GM18517 (cell line): ENCODE measurements at regions not wholly inside any gene's neighbourhood (a gene's known extent, or its start where the extent isn't known, plus 50 kb on each side); places are given as distances from the start of the nearest gene placed in this dataset.
"Not testable (repeated sequence)": the region's sequence is repeated elsewhere in the genome, so short reads cannot be mapped to it uniquely, and the experiment has no call there.

Source experiments
- ATAC-seq: cut with Tn5 transposase; IDR thresholded peaks from one replicate; pipeline ENCODE4 v1.9.1; 2021; ENCODE audit warnings: mild to moderate bottlenecking, moderate library complexity; ENCODE audit not compliant: unreplicated experiment

DNA sequence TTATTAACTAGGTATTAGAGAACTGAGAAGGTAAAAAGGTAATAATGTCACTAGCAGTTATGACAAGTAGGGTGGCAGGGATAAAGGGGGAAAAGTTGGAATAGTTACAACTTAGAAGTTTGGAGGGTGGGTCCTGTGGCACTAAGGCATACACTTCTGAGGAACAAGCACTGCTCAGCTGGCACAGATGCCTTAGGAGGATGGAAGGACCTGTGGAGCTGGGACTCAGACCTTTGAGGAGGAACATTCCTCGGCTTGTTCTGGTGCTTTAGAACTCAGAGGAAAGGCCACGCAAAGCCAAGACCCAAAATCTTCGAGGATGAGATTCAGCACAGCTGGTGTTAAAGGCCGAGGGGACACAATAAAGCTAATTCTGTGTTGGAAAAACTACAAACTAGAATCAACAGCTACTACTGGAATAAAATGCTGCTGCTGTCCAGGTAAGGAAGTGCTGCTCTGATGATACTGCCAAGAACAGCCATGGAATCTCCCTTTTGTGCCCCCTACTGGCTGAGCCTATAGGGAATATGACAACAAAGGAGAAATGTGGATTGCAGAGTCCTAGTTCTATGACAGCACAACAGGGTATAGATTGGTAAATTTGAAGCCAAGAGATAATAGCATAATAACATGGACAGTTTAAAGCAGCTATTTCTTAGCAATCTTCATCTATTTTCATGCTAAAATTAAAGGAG lies 126.7 kb downstream of the SLC25A46 start:
- no peak for ATAC-seq

DNA sequence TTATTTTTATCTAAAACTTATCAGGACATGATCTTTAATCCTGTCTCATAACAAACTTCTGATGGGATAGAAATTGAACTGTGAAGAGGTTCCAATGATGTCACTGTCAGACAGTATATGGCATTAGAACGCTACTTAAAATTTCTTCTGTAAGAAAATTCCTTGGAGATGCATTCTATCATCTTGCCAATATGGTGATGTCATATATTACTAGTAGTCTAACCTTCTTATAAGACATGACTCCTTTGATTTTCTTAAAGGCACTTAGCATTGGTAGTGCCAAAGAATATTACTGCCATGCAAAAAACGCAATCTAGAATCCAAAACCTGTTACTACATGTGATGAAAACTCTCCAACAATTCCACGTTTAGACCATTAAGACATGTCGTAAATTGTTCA lies 131.1 kb downstream of the SLC25A46 start:
- ATAC-seq, result no peak

DNA sequence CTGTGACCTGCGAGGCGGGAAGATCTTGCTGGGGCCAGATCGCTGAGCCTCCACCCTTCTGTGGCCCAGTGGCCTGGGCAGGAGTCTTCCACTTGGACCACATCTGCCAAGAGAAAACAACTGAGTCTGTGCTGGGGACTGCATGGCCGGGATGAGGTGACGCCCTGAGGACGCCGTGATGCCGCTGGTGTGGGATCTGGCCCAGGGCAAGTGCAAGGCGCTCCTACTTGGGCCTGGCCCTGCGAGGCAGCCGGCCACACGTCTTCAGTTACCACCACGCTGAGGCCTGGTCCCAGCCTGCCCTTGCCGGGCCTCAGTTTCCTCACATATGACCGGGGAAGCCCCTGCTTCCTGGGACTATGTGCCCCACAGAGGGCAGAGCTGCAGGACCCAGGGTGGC lies 133.4 kb downstream of the SLC25A46 start:
- no peak for ATAC-seq

DNA sequence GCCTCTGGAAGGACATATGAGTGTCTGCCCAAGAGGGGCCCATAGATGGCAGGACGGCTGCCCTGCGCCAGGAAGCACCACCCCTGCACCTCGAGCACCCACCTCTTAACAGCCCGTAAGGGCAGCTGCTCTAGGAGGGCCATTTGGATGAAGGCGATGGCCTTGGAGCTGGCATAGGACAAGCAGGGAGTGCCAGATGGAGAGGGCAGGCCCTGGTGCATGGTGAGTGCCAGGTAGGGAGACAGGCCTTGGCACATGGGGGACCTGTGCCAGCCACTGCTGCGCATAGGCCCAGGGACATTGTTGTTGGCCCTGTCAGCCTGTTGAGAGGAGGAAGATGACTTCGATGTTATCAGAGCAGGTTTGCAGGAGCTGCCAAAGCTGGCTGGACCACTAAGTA lies 134.2 kb downstream of the SLC25A46 start:
- no peak for ATAC-seq

DNA sequence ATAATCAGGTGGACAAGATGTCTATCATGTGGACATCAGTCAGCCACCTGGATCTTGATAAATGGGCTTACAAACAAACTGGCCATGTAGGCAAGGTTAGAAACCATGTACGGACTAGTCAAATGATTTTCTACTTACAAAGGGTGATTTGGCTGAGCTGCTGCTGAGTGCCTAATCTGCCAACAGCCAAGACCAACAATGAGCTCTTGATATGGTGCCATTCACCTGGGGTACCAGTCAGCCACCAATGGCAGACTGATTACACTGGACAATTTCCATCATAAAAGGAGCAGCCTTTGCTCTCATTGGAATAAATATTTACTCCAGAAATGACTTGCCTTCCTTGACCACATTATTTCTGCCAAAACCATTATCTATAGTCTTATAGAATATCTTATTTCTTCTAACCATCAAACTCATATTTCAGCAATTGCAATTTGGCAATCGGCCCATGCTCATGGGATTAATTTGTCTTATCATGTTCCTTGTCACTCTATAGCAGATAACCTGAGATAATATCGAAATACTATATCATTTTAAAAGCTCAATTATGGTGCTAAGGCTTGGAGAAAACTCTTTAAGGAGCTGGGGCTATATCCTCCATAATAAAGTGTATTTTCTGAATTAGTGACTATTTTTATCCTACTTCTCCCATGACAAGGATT lies 135.1 kb downstream of the SLC25A46 start:
- ATAC-seq, result no peak

DNA sequence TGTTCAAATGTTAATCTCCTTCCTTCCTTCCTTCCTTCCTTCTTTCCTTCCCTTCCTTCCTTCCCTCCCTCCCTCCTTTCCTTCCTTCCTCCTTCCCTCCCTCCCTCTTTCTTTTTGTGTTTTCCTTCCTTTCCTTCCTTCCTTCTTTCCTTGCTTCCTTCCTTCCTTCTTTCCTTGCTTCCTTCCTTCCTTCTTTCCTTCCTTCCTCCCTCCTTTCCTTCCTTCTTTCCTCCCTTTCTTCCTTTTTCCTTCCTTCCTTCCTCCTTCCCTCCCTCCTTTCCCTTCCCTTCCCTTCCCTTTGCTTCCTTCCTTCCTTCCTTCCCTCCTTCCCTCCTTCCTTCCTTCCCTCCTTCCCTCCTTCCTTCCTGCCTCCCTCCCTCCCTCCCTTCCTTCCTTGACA lies 136.3 kb downstream of the SLC25A46 start:
- ATAC-seq, result not testable (repeated sequence)

DNA sequence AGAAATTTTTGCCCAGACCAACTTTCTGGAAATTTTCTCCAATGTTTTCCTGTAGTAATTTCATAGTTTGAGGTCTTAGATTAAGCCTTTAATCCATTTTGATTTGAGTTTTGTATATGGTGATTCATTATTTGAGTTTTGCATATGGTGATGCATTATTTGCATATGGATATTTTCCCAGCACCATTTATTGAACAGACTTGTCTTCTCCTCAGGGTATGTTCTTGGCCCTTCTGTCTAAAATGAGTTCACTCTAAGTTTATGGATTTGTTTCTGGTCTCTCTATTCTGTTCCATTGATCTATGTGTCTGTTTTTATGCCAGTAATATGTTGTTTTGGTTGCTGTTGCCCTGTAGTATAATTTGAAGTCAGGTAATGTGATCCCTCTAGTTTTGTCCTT lies 139.3 kb downstream of the SLC25A46 start:
- ATAC-seq, result no peak

DNA sequence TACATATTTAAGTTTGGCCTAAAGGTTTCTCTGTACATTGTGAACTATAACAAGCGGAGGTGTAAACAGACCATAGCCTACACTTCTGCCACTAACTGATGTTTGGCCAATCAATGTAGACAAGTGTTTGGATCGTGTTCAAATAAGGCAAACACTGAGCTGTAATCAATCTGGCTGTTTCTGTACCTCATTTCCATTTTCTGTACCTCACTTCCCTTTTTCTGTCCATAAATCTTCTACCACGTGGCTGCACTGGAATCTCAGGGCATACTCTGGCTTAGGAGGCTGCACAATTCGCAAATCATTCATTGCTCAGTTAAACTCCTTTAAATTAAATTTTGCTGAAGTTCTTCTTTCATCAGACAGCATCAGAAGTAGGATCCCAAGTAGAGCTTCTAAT lies 140.9 kb downstream of the SLC25A46 start:
- ATAC-seq, result no peak

DNA sequence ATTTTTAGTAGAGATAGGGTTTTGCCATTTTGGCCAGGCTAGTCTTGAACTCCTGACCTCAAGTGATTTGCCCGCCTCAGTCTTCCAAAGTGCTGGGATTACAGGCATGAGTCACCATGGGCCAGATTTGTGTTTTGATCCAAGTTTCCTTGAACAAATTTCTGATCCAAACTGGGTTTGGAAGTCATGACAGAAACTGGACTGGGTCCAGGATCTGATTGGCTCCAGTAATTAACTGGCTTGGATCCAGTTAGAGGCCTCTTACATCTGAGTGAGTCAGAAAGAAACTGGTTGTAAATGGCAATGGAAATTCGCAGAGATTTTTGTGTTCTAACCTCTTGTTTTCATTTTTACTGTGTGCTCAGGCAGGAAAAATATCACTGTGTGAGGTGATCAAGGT lies 141.6 kb downstream of the SLC25A46 start:
- no peak for ATAC-seq

DNA sequence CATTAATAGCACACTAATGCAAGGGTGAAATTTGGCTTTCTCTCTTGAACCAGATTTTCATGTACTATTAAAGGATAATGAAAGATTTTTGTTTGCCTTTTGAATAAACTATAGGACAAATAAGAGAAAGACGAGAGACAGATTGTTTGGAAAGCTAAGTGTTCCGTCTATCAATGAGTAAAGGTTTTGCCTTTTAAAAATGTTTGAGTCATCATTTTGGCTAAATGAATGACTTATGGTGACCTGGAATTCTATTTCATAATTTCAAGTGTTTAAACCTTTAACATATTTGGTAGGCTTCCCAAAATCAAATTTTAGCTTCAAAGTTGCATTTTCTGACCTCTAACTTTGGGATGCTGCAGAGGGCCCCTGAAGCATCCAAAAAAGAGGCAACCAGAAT lies 145.2 kb downstream of the SLC25A46 start:
- no peak for ATAC-seq

DNA sequence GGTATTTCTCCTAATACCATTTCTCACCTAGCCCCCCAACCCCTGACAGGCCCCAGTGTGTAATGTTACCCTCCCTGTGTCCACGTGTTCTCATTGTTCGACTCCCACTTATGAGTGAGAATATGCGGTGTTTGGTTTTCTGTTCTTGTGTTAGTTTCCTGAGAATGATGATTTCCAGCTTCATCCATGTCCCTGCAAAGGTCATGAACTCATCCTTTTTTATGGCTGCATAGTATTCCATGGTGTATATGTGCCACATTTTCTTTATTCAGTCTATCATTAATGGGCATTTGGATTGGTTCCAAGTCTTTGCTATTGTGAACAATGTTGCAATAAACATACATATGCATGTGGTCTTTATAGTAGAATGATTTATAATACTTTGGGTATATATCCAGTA lies 148.4 kb downstream of the SLC25A46 start:
- not testable (repeated sequence) for ATAC-seq

DNA sequence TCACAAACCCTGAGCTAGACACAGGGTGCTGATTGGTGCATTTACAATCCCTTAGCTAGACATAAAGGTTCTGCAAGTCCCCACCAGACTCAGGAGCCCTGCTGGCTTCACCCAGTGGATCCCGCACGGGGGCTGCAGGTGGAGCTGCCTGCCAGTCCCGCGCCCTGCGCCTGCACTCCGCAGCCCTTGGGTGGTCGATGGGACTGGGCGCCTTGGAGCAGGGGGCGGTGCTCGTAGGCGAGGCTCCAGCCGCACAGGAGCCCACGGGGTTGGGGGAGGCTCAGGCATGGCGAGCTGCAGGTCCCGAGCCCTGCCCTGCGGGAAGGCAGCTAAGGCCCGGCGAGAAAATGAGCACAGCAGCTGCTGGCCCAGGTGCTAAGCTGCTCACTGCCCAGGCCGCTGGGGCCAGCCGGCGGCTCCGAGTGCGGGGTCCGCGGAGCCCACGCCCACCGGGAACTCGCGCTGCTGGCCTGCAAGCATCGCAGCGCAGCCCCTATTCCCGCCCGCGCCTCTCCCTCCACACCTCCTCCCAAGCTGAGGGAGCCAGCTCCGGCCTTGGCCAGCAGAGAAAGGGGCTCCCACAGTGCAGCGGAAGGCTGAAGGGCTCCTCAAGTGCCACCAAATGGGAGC lies 155.2 kb downstream of the SLC25A46 start:
- ATAC-seq, result not testable (repeated sequence)

DNA sequence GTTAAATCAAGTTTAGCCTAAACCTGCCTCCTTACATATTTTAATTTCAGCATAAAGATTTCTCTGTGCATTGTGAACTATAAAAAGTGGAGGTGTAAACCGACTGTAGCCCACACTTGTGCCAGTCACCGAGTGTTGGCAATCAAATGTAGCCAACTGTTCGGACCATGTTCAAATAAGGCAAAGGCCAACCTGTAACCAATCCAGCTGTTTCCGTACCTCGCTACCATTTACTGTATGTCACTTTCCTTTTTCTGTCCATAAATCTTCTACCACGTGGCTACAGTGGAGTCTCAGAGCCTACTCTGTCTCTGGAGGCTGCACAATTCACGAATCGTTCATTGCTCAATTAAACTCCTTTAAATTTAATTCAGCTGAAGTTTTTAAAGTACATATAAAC lies 156.0 kb downstream of the SLC25A46 start:
- ATAC-seq, result no peak

DNA sequence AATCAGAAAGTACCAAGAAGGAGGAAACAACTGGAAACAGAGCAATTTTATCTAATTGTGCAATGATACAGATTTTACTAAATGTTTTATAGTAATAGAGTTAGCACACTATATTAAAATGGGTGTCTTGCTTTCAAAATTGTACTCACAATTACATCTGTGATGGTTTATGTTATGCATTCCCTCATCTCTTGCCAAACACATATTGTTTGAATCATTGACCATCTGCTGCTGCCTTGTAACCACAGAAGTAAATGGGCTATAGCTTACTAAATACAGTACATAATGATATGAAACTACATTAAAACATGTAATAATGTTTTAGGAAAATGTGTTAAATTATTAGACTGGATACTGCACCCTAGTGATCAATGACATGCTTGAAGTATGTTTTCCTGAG lies 158.1 kb downstream of the SLC25A46 start:
- ATAC-seq, result no peak

DNA sequence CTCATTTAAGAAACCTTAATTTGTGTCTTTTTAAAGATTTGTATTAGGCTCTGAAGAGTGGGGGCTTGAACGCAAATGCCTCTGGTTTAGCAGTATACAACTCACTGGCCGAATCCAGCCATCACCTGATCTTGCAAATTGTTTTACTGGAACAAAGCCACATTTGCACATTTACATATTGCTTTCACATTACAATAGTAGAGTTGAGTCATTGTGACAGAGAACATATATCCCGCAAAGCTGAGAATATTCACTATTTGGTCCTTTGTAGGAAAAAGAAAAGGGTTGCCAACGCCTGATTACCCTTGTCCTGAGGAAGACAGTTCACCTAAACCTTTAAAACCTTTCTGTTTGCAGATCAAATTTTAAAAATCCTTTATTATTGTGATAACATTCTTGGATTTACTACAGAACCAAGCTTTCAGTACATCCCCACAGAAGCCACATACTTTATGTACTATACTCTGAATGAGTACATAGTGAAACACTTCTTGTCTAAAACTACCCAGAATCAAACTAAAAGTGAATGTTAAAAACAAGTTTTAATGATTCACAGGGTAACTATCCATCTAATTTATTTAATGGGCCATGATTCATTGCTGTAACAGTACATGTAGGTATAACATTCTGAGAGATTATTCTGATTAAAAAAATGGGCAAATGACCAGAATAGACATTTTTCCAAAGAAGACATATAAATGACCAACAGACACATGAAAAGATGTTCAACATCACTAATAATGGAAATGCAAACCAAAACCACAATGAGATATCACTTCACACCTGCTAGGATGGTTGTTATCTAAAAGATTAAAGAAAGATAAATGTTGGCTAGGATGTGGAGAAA lies 161.0 kb downstream of the SLC25A46 start:
- peak; percentile 82 for ATAC-seq

DNA sequence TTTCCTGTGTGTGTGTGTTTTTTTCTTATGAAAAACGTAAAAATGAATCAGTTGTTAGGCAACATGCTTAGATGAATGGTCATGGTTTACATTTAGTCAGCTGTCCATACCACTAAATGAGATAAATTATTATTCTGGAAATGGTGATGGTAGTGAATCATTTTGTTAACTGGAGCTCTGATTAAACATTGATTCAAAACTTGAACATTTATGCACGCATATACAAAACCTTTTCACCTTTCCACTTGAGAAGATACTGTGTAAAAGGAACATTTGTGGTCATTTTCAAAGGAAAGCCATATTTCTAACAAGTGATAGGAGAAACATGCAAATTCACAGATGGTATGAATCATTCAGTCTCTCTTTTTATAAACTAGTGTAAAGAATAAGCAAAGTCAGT lies 162.0 kb downstream of the SLC25A46 start:
- peak; percentile 39 for ATAC-seq

DNA sequence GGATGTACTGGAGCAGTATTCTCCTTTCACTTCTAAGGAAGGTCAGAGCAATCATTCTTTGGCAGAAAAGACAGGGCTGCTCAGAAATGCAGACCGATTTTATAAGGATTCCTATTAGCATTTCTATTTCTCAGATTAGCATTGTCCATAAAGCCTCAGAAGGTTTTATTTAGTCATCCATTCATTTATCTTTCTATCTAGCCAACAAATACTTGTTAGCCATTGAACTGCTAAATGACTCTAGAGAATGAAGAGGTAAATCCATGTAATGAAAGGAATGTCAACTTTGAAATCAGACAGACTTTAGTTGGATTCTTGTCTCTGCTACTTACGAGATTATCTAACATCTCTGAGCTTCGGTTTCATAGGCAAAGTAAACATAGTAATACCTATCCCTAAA lies 165.2 kb downstream of the SLC25A46 start:
- no peak for ATAC-seq

DNA sequence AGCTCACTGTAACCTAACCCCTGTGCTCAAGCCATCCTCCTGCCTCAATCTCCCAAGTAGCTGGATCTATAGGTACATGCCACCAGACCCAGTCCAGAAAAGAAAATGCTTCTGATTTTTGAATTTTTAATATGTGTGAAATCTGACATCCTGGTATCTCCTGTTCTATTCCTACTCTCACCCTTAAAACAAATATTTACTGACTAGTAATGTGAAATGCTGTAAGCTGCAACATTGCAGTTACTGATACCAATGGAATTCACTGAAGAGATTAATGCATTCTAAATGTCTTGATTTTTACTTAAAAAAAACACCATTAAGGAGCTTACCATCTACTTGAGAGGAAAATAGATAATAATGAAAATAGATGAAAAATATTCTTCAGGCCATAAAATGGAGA lies 162.7 kb upstream of the TSLP start:
- no peak for ATAC-seq

DNA sequence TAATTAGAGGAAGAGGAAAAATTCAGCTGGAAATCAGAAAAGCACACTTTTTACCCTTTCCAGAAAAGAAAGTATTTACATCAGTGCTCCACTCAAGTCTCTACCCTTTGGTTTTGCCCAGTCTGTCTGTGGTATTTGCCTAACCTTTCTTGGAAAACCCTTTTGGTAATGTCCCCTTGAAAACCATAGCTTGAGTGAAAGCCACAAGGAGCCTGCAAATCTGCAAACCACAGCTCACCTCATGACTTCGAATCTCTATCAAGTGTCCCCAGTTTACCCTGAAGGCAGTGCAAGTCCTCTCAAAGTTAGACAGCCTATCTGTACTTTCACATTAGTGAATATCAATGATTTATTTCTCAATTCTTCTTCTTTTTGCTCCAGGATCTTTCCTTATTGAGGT lies 162.1 kb upstream of the TSLP start:
- ATAC-seq, result no peak

DNA sequence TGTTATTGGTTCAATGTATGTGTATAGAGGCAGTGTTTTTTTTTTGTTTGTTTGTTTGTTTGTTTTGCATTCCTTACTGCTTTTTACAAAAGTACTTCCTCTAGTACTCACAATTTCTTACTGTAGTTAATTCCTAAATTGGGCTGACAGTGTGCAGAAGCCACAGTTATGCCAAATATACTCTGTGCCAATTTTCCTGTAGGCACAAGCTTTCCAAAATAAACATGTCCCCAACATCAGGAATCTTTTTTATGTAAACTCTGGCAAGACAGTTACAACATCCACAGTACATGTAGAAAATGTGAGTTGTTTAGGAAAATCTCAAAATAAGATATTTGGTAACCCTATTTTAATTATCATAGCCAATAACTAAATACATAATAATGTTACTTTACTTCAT lies 161.6 kb upstream of the TSLP start:
- no peak for ATAC-seq

DNA sequence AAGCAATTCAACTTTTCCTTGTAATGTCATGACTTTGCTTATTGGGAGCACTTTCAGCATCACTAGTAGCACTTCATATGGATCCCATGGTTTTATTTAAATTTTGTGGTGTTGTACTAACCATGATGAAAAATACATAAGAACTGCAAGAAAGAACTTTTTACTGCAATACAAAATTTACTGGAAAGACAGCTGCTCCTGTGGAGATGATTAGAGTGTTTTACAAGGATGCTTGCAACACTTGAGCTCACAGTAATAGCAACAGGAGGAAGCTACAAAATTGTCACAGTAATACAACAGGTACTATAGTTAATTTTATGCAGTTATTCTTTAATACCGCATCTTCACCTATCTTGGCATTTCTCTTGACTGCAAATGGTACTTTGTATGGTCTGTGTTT lies 158.3 kb upstream of the TSLP start:
- ATAC-seq, result no peak
